SK-N-SH (cell line): ENCODE measurements at regions not wholly inside any gene's neighbourhood (a gene's known extent, or its start where the extent isn't known, plus 50 kb on each side); places are given as distances from the start of the nearest gene placed in this dataset.

ENCODE experiments used
- CTCF ChIA-PET: fragments of 300-600, 350-600 bp; formaldehyde crosslinking; extraction: SDS; loops from one replicate; lab custom pipeline; 2021; lab: Yijun Ruan, JAX
- POLR2A ChIA-PET: fragments of 350-600 bp; sonication (Branson Sonifier 250); formaldehyde crosslinking; extraction: SDS; loops from one replicate; lab custom pipeline; 2020; ENCODE audit warnings: antibody characterized with exemption, inconsistent platforms; lab: Yijun Ruan, JAX
- DNase-seq: peaks from one replicate; pipeline ENCODE4 v3.0.0; 2012
- H2AFZ ChIP-seq: fragments of 200-600 bp; sonication (generic); 2 replicates; pipeline ENCODE4 v1.8.1; 2016; ENCODE audit warnings: antibody characterized with exemption, mild to moderate bottlenecking, low read depth
- H3F3A ChIP-seq: fragments of 200-600 bp; sonication (generic); replicated peaks from 2 replicates; pipeline ENCODE3; 2016; ENCODE audit warnings: antibody characterized with exemption, mild to moderate bottlenecking; ENCODE audit not compliant: insufficient read depth
- H3K27ac ChIP-seq, 2 experiments: fragments of 200-500 bp in 1 of 2; fragments of 200-600 bp in 1 of 2; sonication (Bioruptor generic) in 1 of 2; sonication (generic), shearing (Covaris generic) in 1 of 2; 2 replicates each; pipeline versions ENCODE4 v1.5.1 to v1.6.1; 2014 to 2016; ENCODE audit warnings: low read depth in 2 of 2, inconsistent platforms in 1 of 2, low read length in 1 of 2, mild to moderate bottlenecking in 1 of 2, mixed read lengths in 1 of 2
- H3K27me3 ChIP-seq: fragments of 200-600 bp; sonication (generic), shearing (Covaris generic); 2 replicates; pipeline ENCODE4 v1.6.1; 2016; ENCODE audit warnings: mixed run types; ENCODE audit not compliant: insufficient read depth
- H3K36me3 ChIP-seq, 2 experiments: fragments of 200-500 bp in 1 of 2; fragments of 200-600 bp in 1 of 2; sonication (Bioruptor generic) in 1 of 2; sonication (generic) in 1 of 2; replicated peaks in 1 of 2; 2 replicates each; pipeline versions ENCODE3 to v1.5.1; 2014 to 2016; ENCODE audit warnings: low read length in 1 of 2, mild to moderate bottlenecking in 1 of 2; ENCODE audit not compliant: insufficient read depth in 2 of 2, control insufficient read depth in 1 of 2
- H3K4me1 ChIP-seq, 2 experiments: fragments of 200-500 bp in 1 of 2; fragments of 200-600 bp in 1 of 2; sonication (Bioruptor generic) in 1 of 2; sonication (generic), shearing (Covaris generic) in 1 of 2; 2 replicates each; pipeline versions ENCODE4 v1.5.1 to v1.6.1; 2014 to 2016; ENCODE audit warnings: low read depth in 1 of 2, low read length in 1 of 2, mixed run types in 1 of 2; ENCODE audit not compliant: insufficient read depth in 2 of 2, control insufficient read depth in 1 of 2
- H3K4me2 ChIP-seq: fragments of 200-600 bp; sonication (generic), shearing (Covaris generic); 2 replicates; pipeline ENCODE4 v1.6.1; 2017; ENCODE audit warnings: mixed run types
- H3K4me3 ChIP-seq, 2 experiments: fragments of 200-500 bp in 1 of 2; fragments of 200-600 bp in 1 of 2; sonication (Bioruptor generic) in 1 of 2; sonication (generic), shearing (Covaris generic) in 1 of 2; 2 replicates each; pipeline versions ENCODE4 v1.5.1 to v1.8.1; 2014 to 2016; ENCODE audit warnings: low read depth in 2 of 2, inconsistent platforms in 1 of 2, low read length in 1 of 2, mild to moderate bottlenecking in 1 of 2, mixed read lengths in 1 of 2, moderate library complexity in 1 of 2
- H3K79me2 ChIP-seq: fragments of 200-600 bp; sonication (generic); 2 replicates; pipeline ENCODE4 v1.8.1; 2017; ENCODE audit warnings: mild to moderate bottlenecking; ENCODE audit not compliant: insufficient read depth
- H3K9ac ChIP-seq: fragments of 200-600 bp; sonication (generic); 2 replicates; pipeline ENCODE4 v1.6.1; 2017; ENCODE audit warnings: mixed run types
- H3K9me2 ChIP-seq: fragments of 200-600 bp; sonication (generic); 2 replicates; pipeline ENCODE4 v1.6.1; 2017; ENCODE audit warnings: mixed run types
- H3K9me3 ChIP-seq: fragments of 200-600 bp; sonication (generic); 2 replicates; pipeline ENCODE4 v1.6.1; 2017; ENCODE audit warnings: mixed run types, mild to moderate bottlenecking, moderate library complexity
- H4K20me1 ChIP-seq: fragments of 200-600 bp; sonication (generic); 2 replicates; pipeline ENCODE4 v1.6.1; 2017; ENCODE audit warnings: mild to moderate bottlenecking, mixed run types; ENCODE audit not compliant: insufficient read depth
- CHD2 ChIP-seq: fragments of 150-350 bp; IDR thresholded peaks from 2 replicates; pipeline ENCODE4 v1.6.1; 2018; ENCODE audit warnings: low read length; ENCODE audit not compliant: partially characterized antibody
- EP300 ChIP-seq, 2 experiments: IDR thresholded peaks; 2 replicates each; pipeline versions ENCODE4 v1.4.0 to v1.6.1; 2012; ENCODE audit warnings: borderline replicate concordance in 1 of 2, low read depth in 1 of 2, low read length in 1 of 2
- FOXJ3 ChIP-seq: sonication (generic); formaldehyde crosslinking; IDR thresholded peaks from 2 replicates; pipeline ENCODE4 v1.5.1; 2020; ENCODE audit warnings: mild to moderate bottlenecking, missing genetic modification reagents
- FOXM1 ChIP-seq: IDR thresholded peaks from 2 replicates; pipeline ENCODE4 v1.4.0; 2012; ENCODE audit warnings: low read depth, mild to moderate bottlenecking
- IRF3 ChIP-seq: fragments of 150-350 bp; IDR thresholded peaks from 2 replicates; pipeline ENCODE4 v1.6.1; 2016; ENCODE audit warnings: mild to moderate bottlenecking, low read depth, low read length
- NFIC ChIP-seq: IDR thresholded peaks from 2 replicates; pipeline ENCODE4 v1.4.0; 2012; ENCODE audit warnings: borderline replicate concordance
- NRF1 ChIP-seq: IDR thresholded peaks from 2 replicates; pipeline ENCODE4 v1.6.1; 2012; ENCODE audit warnings: low read depth, mild to moderate bottlenecking, low read length
- PBX3 ChIP-seq: IDR thresholded peaks from 2 replicates; pipeline ENCODE4; 2012
- RAD21 ChIP-seq: IDR thresholded peaks from 2 replicates; pipeline ENCODE4 v1.6.1; 2012; ENCODE audit warnings: mild to moderate bottlenecking, low read length
- SMC3 ChIP-seq: IDR thresholded peaks from 2 replicates; pipeline ENCODE4 v1.6.1; 2012; ENCODE audit warnings: low read depth, low read length, improper control_type of control experiment
- TCF12 ChIP-seq: IDR thresholded peaks from 2 replicates; pipeline ENCODE4 v1.4.0; 2012
- TEAD4 ChIP-seq: IDR thresholded peaks from 2 replicates; pipeline ENCODE4 v1.4.0; 2012; ENCODE audit warnings: mild to moderate bottlenecking, borderline replicate concordance; ENCODE audit not compliant: insufficient read depth
- USF1 ChIP-seq: IDR thresholded peaks from 2 replicates; pipeline ENCODE4 v1.4.0; 2012; ENCODE audit warnings: low read depth, borderline replicate concordance
- ZBTB33 ChIP-seq: IDR thresholded peaks from 2 replicates; pipeline ENCODE4 v1.4.0; 2012; ENCODE audit warnings: low read depth, borderline replicate concordance
- WGBS: methylation state at CpG from one replicate; pipeline ENCODE4 v1.1.6; 2017; ENCODE audit warnings: low lambda C conversion rate; 5-methylcytosine and 5-hydroxymethylcytosine counted together

GRCh38 chr18:44298566-44298965 is 382.1 kb upstream of the SETBP1 start (continued):
- TF ChIP-seq ZBTB33 (no peak), EP300 (IDR thresholded peaks at IDR 0.05; ENCODE audit: borderline replicate concordance in 1 of 2, low read depth in 1 of 2, low read length in 1 of 2) (no peak)

GRCh38 chr18:44309185-44309584 is 371.5 kb upstream of the SETBP1 start:
- Histone ChIP-seq H3K36me3 (no peaks in the 10 kb centered on the region), H2AFZ (peak overlapping the region; percentile 52), H3K27ac (peak overlapping the region in 1 of 2 experiments; percentile 60; a peak in 3 of 4 replicates), H3K9me3 (peaks cover 6% of the 10 kb centered on the region; the same call in 1 of the 2 replicates), H3K9me2 (no peaks in the 10 kb centered on the region), H3K4me2 (0 out of 2 replicates have a peak overlapping the region, but pooled peaks have one; percentile 40), H3K4me1 (peaks cover 0 to 5% of the 10 kb centered on the region in 2 experiments; a peak in 2 of 4 replicates), H3K27me3 (no peaks in the 10 kb centered on the region), H3K9ac (peak overlapping the region; percentile 22), H3F3A (peaks cover 17% of the 10 kb centered on the region), H4K20me1 (no peaks in the 10 kb centered on the region), H3K4me3 (no peak overlapping the region), H3K79me2 (no peaks in the 10 kb centered on the region)
- DNase-seq = no peak
- POLR2A ChIA-PET = no interaction called here
- TF ChIP-seq NRF1 (no peak), TEAD4 (peak; percentile 44; the same call in 1 of the 2 replicates), SMC3 (no peak), TCF12 (peak; percentile 43; the same call in 1 of the 2 replicates), NFIC (no peak), FOXM1 (0 out of 2 replicates have a peak, but pooled peaks have one; percentile 29), EP300 (IDR thresholded peaks at IDR 0.05; ENCODE audit: borderline replicate concordance in 1 of 2, low read depth in 1 of 2, low read length in 1 of 2) (peak in 1 of 2 experiments; percentile 41; a peak in 1 of 4 replicates), PBX3 (0 out of 2 replicates have a peak, but pooled peaks have one; percentile 11)
- whole genome bisulfite sequencing = 23% methylated on average over 2 of the region's 2 CpGs
- CTCF ChIA-PET = interaction anchor here (0.6 kb wide), 1 partner anchor 12 kb away, joined by 3 read pairs; no protein-coding TSS in a partner anchor

- H4K20me1 ChIP-seq = no peaks in the 10 kb centered on the region
- ChIA-PET CTCF (interaction anchor here (0.9 to 2.1 kb wide), 6 partner anchors 12 to 700 kb away, joined by 3 to 8 read pairs (median 4); no protein-coding TSS in a partner anchor), POLR2A (no interaction called here)
- H3K9ac ChIP-seq = no peak overlapping the region
- H2AFZ ChIP-seq = no peak overlapping the region
- H3K4me1 ChIP-seq = peaks cover 0 to 6% of the 10 kb centered on the region in 2 experiments; a peak in 2 of 4 replicates
- H3F3A ChIP-seq = peaks cover 14% of the 10 kb centered on the region
- no peak overlapping the region for H3K27ac ChIP-seq
- H3K79me2 ChIP-seq = no peaks in the 10 kb centered on the region
- no peak overlapping the region for H3K4me3 ChIP-seq
- no peaks in the 10 kb centered on the region for H3K36me3 ChIP-seq
- no peak for DNase-seq
- no peaks in the 10 kb centered on the region for H3K27me3 ChIP-seq
- no peaks in the 10 kb centered on the region; the same call in 1 of the 2 replicates for H3K9me3 ChIP-seq
- no peak for TF ChIP-seq IRF3
- no peak for TF ChIP-seq CHD2
- no peak for TF ChIP-seq NRF1
- no peak for TF ChIP-seq RAD21
- no peak for TF ChIP-seq USF1
- TF ChIP-seq FOXJ3 (CRISPR knock-in tag) = no peak
- TF ChIP-seq, all 33 proteins: peak for 0
- WGBS = 83% methylated on average over 13 of the region's 26 CpGs
- Histone ChIP-seq H3K4me2 (no peak overlapping the region), H3K9me2 (0 out of 2 replicates have a peak, but pooled peaks cover 3% of the 10 kb centered on the region)
Measured at GRCh38 chr18:44320619-44321460, 359.8 kb upstream of the SETBP1 start.
